ENCODE measurements at regions not wholly inside any gene's neighbourhood (a gene's known extent, or its start where the extent isn't known, plus 50 kb on each side); places are given as distances from the start of the nearest gene placed in this dataset.

DNA sequence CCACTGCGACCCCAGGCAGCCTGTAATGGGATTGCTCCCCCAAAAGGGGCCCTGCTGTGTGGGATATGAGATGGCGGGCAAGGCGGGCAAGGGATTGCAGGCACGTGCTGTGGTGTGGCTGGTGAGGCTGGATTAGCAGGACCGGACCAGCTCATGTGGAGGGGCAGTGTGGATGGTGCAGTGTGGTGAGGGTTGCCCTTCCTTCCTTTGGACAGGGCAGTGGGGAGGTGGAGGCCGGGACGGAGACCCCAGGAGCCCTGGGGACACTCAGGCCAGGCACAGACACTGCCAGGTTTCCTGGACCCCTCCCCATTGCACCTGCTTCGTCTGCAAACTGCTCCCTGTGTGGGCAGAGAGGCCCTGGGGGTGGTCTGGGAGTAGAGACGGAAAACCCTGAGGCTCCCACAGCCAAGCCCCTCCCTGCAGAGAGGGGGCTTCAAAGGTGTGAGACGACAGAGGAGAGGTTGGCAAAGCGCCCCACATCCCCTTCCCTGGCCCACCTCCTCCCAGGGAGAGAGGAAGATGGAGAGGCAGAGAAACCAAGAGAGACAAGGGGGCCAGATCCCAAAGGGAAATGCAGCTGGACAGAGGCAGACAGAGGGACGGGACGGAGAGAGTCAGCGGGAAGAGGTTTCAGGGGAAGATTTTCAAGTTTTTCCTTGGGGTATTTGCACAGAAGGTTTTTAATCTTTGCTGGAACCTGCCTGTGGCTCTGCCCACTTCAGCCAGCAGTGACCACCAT is 89.2 kb downstream of the MICALL2 start:
- no peak for ATAC-seq
- Histone ChIP-seq H3K27ac (no peak overlapping the region), H3K36me3 (no peaks in the 10 kb centered on the region), H3K4me1 (peaks cover 0 to 11% (median 0%) of the 10 kb centered on the region in 3 donors), H3K9me3 (peaks cover 0 to 14% (median 0%) of the 10 kb centered on the region in 3 donors), H3K4me3 (no peak overlapping the region), H3K27me3 (peaks cover 98% of the 10 kb centered on the region)
- 12 to 19% methylated on average over 5 to 8 of the region's 14 CpGs for WGBS, 2 donors (ENCODE audit: low coverage in 1 of 2)
- TF ChIP-seq, protein P1, sequence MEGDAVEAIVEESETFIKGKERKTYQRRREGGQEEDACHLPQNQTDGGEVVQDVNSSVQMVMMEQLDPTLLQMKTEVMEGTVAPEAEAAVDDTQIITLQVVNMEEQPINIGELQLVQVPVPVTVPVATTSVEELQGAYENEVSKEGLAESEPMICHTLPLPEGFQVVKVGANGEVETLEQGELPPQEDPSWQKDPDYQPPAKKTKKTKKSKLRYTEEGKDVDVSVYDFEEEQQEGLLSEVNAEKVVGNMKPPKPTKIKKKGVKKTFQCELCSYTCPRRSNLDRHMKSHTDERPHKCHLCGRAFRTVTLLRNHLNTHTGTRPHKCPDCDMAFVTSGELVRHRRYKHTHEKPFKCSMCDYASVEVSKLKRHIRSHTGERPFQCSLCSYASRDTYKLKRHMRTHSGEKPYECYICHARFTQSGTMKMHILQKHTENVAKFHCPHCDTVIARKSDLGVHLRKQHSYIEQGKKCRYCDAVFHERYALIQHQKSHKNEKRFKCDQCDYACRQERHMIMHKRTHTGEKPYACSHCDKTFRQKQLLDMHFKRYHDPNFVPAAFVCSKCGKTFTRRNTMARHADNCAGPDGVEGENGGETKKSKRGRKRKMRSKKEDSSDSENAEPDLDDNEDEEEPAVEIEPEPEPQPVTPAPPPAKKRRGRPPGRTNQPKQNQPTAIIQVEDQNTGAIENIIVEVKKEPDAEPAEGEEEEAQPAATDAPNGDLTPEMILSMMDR (IDR thresholded peaks at IDR 0.05) = no peak
- TF ChIP-seq POLR2A (IDR thresholded peaks at IDR 0.05) = no peak
- TF ChIP-seq POLR2AphosphoS5 (IDR thresholded peaks at IDR 0.05) = no peak
- no peak for TF ChIP-seq EP300 (IDR thresholded peaks at IDR 0.05)

DNA sequence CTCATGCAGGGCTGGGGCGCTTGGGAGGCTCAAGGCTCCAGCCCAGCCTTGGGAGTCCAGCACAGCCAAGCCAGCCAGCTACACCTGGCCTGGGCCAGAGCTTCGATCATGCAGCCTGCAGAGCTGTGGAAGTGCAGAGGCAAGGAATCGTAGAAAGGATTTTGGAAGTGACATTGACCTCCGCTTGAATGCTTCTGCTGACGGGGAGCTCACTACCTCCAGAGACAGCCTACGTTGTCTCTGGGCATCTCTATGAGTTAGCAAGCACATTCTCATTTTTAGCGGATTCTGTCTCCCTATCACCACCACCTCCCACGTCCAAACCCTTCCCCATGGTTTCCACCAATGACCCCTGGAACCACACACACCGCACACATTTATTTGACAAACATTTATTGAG is 88.5 kb downstream of the MICALL2 start:
- no peak overlapping the region for H3K27ac ChIP-seq
- 66 to 83% methylated on average over 3 to 5 of the region's 9 CpGs for WGBS, 2 donors (ENCODE audit: low coverage in 1 of 2)
- H3K36me3 ChIP-seq = no peaks in the 10 kb centered on the region
- peaks cover 98% of the 10 kb centered on the region for H3K27me3 ChIP-seq
- H3K4me3 ChIP-seq = no peak overlapping the region
- peaks cover 0 to 11% (median 0%) of the 10 kb centered on the region in 3 donors for H3K4me1 ChIP-seq
- ATAC-seq = no peak
- H3K9me3 ChIP-seq = peaks cover 0 to 7% (median 0%) of the 10 kb centered on the region in 3 donors
- TF ChIP-seq POLR2A (IDR thresholded peaks at IDR 0.05) (no peak), EP300 (IDR thresholded peaks at IDR 0.05) (no peak), POLR2AphosphoS5 (IDR thresholded peaks at IDR 0.05) (no peak)
- TF ChIP-seq, protein P1 (IDR thresholded peaks at IDR 0.05) = no peak

DNA sequence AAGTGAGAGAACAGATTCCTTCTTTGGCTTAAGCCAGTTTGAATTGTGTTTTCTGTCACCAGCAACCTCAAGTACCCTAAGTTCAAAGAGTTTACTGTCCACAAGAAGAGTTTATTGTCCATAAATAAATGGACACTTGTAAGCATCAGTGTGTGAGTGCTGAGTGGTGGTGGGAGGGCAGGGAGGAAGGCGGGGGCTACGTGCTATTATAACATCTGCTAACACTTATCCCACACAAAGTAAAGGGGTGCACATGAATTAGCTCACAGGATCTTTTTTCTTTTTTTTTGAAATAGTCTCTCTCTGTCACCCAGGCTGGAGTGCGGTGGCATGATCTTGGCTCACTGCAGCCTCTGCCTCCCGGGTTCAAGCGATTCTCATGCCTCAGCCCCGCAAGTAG is 87.2 kb downstream of the MICALL2 start:
- Histone ChIP-seq H3K27me3 (peaks cover 98% of the 10 kb centered on the region), H3K4me1 (peaks cover 0 to 11% (median 0%) of the 10 kb centered on the region in 3 donors), H3K27ac (no peak overlapping the region), H3K9me3 (no peaks in the 10 kb centered on the region), H3K36me3 (no peaks in the 10 kb centered on the region), H3K4me3 (no peak overlapping the region)
- 68 to 73% methylated on average over 5 to 6 of the region's 6 CpGs for WGBS, 2 donors (ENCODE audit: low coverage in 1 of 2)
- ATAC-seq = no peak
- TF ChIP-seq POLR2AphosphoS5 (IDR thresholded peaks at IDR 0.05) (no peak), EP300 (IDR thresholded peaks at IDR 0.05) (no peak), POLR2A (IDR thresholded peaks at IDR 0.05) (no peak)
- TF ChIP-seq, protein P1 (IDR thresholded peaks at IDR 0.05) = no peak

DNA sequence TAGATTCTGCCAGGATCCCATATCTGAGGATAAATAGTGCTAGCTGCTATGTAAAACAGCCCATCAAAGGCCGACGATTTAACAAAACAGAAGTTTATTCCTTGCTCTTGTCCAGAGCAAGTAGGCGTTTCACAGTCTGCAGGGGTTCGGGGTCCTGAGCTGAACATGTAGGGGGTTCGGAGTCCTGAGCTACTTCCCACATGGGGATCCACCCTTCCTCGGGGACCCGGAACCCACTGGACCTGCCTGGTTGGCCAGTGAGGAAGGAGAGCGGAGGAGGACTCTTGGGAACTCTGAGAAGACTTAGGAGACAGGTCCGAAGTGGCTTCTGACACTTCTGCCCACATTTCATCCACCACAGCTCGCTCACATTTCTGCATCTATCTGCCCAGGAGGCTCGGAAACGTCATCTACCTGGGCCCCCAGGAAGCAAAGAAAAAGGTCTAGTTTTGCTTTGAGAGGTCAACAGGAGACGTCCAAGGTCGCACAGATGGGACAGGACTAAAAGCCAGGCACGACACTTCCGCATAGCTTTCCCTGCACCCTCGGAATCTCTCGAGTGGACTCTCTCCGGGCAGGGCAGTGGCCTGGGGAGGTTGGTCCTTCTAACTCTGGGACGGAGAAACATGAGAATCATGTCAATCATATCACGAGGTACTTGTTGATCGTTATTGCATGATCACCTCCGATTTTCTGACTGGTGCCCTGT is 86.4 kb downstream of the MICALL2 start:
- 61 to 80% methylated on average over 1 to 14 of the region's 23 CpGs for WGBS, 2 donors (ENCODE audit: low coverage in 1 of 2)
- peaks cover 98% of the 10 kb centered on the region for H3K27me3 ChIP-seq
- H3K4me3 ChIP-seq = no peak overlapping the region
- no peaks in the 10 kb centered on the region for H3K9me3 ChIP-seq
- TF ChIP-seq, protein P1 (IDR thresholded peaks at IDR 0.05) = no peak
- no peak for TF ChIP-seq EP300 (IDR thresholded peaks at IDR 0.05)
- TF ChIP-seq POLR2A (IDR thresholded peaks at IDR 0.05) = no peak
- TF ChIP-seq POLR2AphosphoS5 (IDR thresholded peaks at IDR 0.05) = no peak
- ATAC-seq = no peak
- H3K27ac ChIP-seq = no peak overlapping the region
- H3K4me1 ChIP-seq = peaks cover 0 to 11% (median 0%) of the 10 kb centered on the region in 3 donors
- H3K36me3 ChIP-seq = no peaks in the 10 kb centered on the region

All from gastroesophageal sphincter (tissue), 4 donors.